Breast epithelium (tissue), 3 donors: ENCODE measurements at regions not wholly inside any gene's neighbourhood (a gene's known extent, or its start where the extent isn't known, plus 50 kb on each side); places are given as distances from the start of the nearest gene placed in this dataset.

Experiments used
- CTCF ChIP-seq, 3 donors: fragments of 450-650 bp; IDR thresholded peaks; one replicate each; pipeline ENCODE4 v1.5.1; 2016 to 2017; ENCODE audit warnings: antibody characterized with exemption in 3 of 3, mild to moderate bottlenecking in 3 of 3, moderate library complexity in 3 of 3
- POLR2A ChIP-seq: fragments of 450-650 bp; IDR thresholded peaks from one replicate; pipeline ENCODE4 v1.6.1; 2016; ENCODE audit warnings: antibody characterized with exemption, mild to moderate bottlenecking, moderate library complexity
- POLR2AphosphoS5 ChIP-seq, 3 donors: sonication (generic); formaldehyde crosslinking; IDR thresholded peaks; one replicate each; pipeline ENCODE4 v1.6.1; 2017; ENCODE audit warnings: antibody characterized with exemption in 3 of 3

DNA sequence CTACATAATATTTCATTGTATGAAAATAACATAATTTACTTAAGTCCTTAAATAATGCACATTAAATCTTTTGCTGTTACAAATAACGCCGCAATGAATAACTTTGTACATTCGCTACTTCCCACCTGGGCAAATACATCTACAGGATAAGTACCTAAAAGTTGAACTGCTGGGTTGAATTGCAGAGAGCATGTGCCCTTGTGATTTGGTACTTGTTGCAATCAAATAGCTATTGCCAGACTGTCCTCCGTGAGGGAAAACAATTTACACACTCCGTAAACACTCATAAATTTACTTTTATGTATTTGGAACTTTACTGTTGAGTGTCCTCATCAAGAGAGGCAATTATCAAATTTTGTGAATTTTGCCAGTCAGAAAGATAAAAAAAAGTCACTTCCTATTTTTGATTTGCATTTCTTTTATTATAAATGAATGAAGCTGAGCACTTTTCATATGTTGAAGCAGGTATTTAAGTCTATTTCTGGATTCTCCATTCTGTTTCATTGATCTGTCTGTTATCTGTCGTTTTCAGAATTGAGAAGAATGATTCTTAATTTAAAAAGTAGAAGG is 140.8 kb upstream of the SERTAD2 start:
- TF ChIP-seq CTCF (IDR thresholded peaks at IDR 0.05): no peak
- no peak for TF ChIP-seq POLR2A
- no peak for TF ChIP-seq POLR2AphosphoS5 (IDR thresholded peaks at IDR 0.05)
